Body of pancreas (tissue), 4 donors: ENCODE measurements at regions not wholly inside any gene's neighbourhood (a gene's known extent, or its start where the extent isn't known, plus 50 kb on each side); places are given as distances from the start of the nearest gene placed in this dataset.

Experiments
- ATAC-seq: fragments of 150-250 bp; one replicate; pipeline ENCODE4 v1.9.1; 2016
- DNase-seq, 4 donors: peaks; one replicate each; pipeline ENCODE4 v3.0.0-alpha.2; 2019
- H3K27ac ChIP-seq, 4 donors: fragments of 200-600 bp; sonication (generic); 1 replicate in 3 of 4; 2 replicates in 1 of 4; pipeline versions ENCODE4 v1.5.1 to v1.6.1; 2016 to 2019; ENCODE audit warnings: mild to moderate bottlenecking in 1 of 4, mixed read lengths in 1 of 4, moderate library complexity in 1 of 4
- H3K27me3 ChIP-seq, 2 donors: fragments of 200-600 bp; sonication (generic); one replicate each; pipeline ENCODE4 v1.6.0; 2016; ENCODE audit warnings: mild to moderate bottlenecking in 1 of 2
- H3K36me3 ChIP-seq, 2 donors: fragments of 200-600 bp; sonication (generic); replicated peaks in 1 of 2; 2 replicates each; pipeline ENCODE4 v1.5.1; 2016; ENCODE audit warnings: low read depth in 2 of 2; ENCODE audit not compliant: insufficient read depth in 1 of 2
- H3K4me1 ChIP-seq: fragments of 200-600 bp; sonication (generic); one replicate; pipeline ENCODE4 v1.6.0; 2016
- H3K4me3 ChIP-seq, 2 donors: fragments of 200-600 bp; sonication (generic); 1 replicate in 1 of 2; 2 replicates in 1 of 2; pipeline ENCODE4 v1.5.1; 2016 to 2019
- H3K9me3 ChIP-seq, 3 donors: fragments of 200-600 bp; sonication (generic); 1 replicate in 2 of 3; 2 replicates in 1 of 3; pipeline ENCODE4 v1.5.1; 2016
- CTCF ChIP-seq, 7 experiments: fragments of 450-650 bp in 4 of 7; fragments of 200-600 bp in 3 of 7; sonication (generic) in 3 of 7; IDR thresholded peaks; one replicate each; pipeline ENCODE4 v1.5.1; 2016 to 2019; ENCODE audit warnings: antibody characterized with exemption in 7 of 7
- POLR2A ChIP-seq, 3 donors: fragments of 450-650 bp; IDR thresholded peaks; one replicate each; pipeline ENCODE4 v1.6.1; 2016; ENCODE audit warnings: antibody characterized with exemption in 3 of 3, mild to moderate bottlenecking in 2 of 3
- WGBS, 2 donors: methylation state at CpG; one replicate each; pipeline ENCODE4 v1.1.5; 2017; 5-methylcytosine and 5-hydroxymethylcytosine counted together
- intact Hi-C: fragments of 100-400 bp; cut with DNase I; formaldehyde crosslinking; loops from one replicate; pipeline ENCODE4 v1.15.1; 2023

GRCh38 chr4:133324491-133324890 is 175.4 kb downstream of the PCDH10 start:
- 44 to 48% methylated on average over 1 of the region's 1 CpG for WGBS, 2 donors
- ATAC-seq (no peak), DNase-seq (no peak)
- TF ChIP-seq POLR2A (IDR thresholded peaks at IDR 0.05), result no peak
- no peak for TF ChIP-seq CTCF (IDR thresholded peaks at IDR 0.05)
- Histone ChIP-seq H3K27me3 (no peaks in the 10 kb centered on the region), H3K4me1 (no peaks in the 10 kb centered on the region), H3K36me3 (no peaks in the 10 kb centered on the region), H3K27ac (no peak overlapping the region), H3K4me3 (no peak overlapping the region), H3K9me3 (no peaks in the 10 kb centered on the region)
- intact Hi-C loops, result no loop called here

GRCh38 chr4:133323670-133324069 is 174.6 kb downstream of the PCDH10 start:
- intact Hi-C loops, result no loop called here
- Histone ChIP-seq H3K27ac (no peak overlapping the region), H3K27me3 (no peaks in the 10 kb centered on the region), H3K36me3 (no peaks in the 10 kb centered on the region), H3K4me1 (no peaks in the 10 kb centered on the region), H3K4me3 (no peak overlapping the region), H3K9me3 (no peaks in the 10 kb centered on the region)
- TF ChIP-seq CTCF (IDR thresholded peaks at IDR 0.05) (no peak), POLR2A (IDR thresholded peaks at IDR 0.05) (no peak)
- WGBS, 2 donors, result 68 to 70% methylated on average over 3 of the region's 3 CpGs
- ATAC-seq, result no peak
- peak in 2 of 4 donors; percentile 3 to 5 for DNase-seq

- peak in 1 of 4 donors; percentile 7 for DNase-seq
- H3K36me3 ChIP-seq, result no peaks in the 10 kb centered on the region
- ATAC-seq, result no peak
- WGBS, 2 donors, result 2 to 4% methylated on average over 2 of the region's 2 CpGs
- intact Hi-C loops, result no loop called here
- H3K4me3 ChIP-seq, result no peak overlapping the region
- TF ChIP-seq CTCF (IDR thresholded peaks at IDR 0.05) (peak in 6 of 7 experiments; percentile 13 to 44 (median 29)), POLR2A (IDR thresholded peaks at IDR 0.05) (no peak)
- no peaks in the 10 kb centered on the region for H3K4me1 ChIP-seq
- no peaks in the 10 kb centered on the region for H3K27me3 ChIP-seq
- H3K9me3 ChIP-seq, result no peaks in the 10 kb centered on the region
- H3K27ac ChIP-seq, result no peak overlapping the region
Measured at GRCh38 chr4:133320576-133321170, 171.6 kb downstream of the PCDH10 start.

GRCh38 chr4:133316909-133317308 is 167.8 kb downstream of the PCDH10 start:
- 39 to 71% methylated on average over 5 of the region's 5 CpGs for WGBS, 2 donors
- intact Hi-C loops, result no loop called here
- no peaks in the 10 kb centered on the region for H3K9me3 ChIP-seq
- H3K27ac ChIP-seq, result no peak overlapping the region
- no peaks in the 10 kb centered on the region for H3K4me1 ChIP-seq
- ATAC-seq, result no peak
- no peak overlapping the region for H3K4me3 ChIP-seq
- TF ChIP-seq CTCF (IDR thresholded peaks at IDR 0.05), result no peak
- TF ChIP-seq POLR2A (IDR thresholded peaks at IDR 0.05), result no peak
- DNase-seq, result no peak
- H3K36me3 ChIP-seq, result no peaks in the 10 kb centered on the region
- H3K27me3 ChIP-seq, result no peaks in the 10 kb centered on the region

GRCh38 chr4:133314991-133315390 is 165.9 kb downstream of the PCDH10 start:
- DNase-seq, result no peak
- H3K4me3 ChIP-seq, result no peak overlapping the region
- WGBS, 2 donors, result 37 to 58% methylated on average over 1 of the region's 1 CpG
- H3K4me1 ChIP-seq, result no peaks in the 10 kb centered on the region
- no peak overlapping the region for H3K27ac ChIP-seq
- H3K27me3 ChIP-seq, result no peaks in the 10 kb centered on the region
- intact Hi-C loops, result no loop called here
- no peaks in the 10 kb centered on the region for H3K9me3 ChIP-seq
- no peak for ATAC-seq
- H3K36me3 ChIP-seq, result no peaks in the 10 kb centered on the region
- TF ChIP-seq POLR2A (IDR thresholded peaks at IDR 0.05), result no peak
- TF ChIP-seq CTCF (IDR thresholded peaks at IDR 0.05), result no peak
